KOPT-K1 (cell line): ENCODE measurements at regions not wholly inside any gene's neighbourhood (a gene's known extent, or its start where the extent isn't known, plus 50 kb on each side); places are given as distances from the start of the nearest gene placed in this dataset.
"Not testable (repeated sequence)": the region's sequence is repeated elsewhere in the genome, so short reads cannot be mapped to it uniquely, and the experiment has no call there.

Experiments used
- H3K27ac ChIP-seq: fragments of 200-600 bp; sonication (generic); 2 replicates; pipeline ENCODE4 v1.5.1; 2016; ENCODE audit warnings: antibody characterized with exemption, mild to moderate bottlenecking, low read depth, low read length; ENCODE audit not compliant: poor library complexity, severe bottlenecking
- H3K36me3 ChIP-seq: fragments of 200-600 bp; sonication (generic); 2 replicates; pipeline ENCODE4 v1.5.1; 2017; ENCODE audit warnings: antibody characterized with exemption, mild to moderate bottlenecking, low read length, moderate library complexity; ENCODE audit not compliant: insufficient read depth
- H3K9me3 ChIP-seq: fragments of 200-600 bp; sonication (generic); 2 replicates; pipeline ENCODE4 v1.5.1; 2017; ENCODE audit warnings: antibody characterized with exemption, low read length, mild to moderate bottlenecking; ENCODE audit not compliant: insufficient read depth, poor library complexity, severe bottlenecking

DNA sequence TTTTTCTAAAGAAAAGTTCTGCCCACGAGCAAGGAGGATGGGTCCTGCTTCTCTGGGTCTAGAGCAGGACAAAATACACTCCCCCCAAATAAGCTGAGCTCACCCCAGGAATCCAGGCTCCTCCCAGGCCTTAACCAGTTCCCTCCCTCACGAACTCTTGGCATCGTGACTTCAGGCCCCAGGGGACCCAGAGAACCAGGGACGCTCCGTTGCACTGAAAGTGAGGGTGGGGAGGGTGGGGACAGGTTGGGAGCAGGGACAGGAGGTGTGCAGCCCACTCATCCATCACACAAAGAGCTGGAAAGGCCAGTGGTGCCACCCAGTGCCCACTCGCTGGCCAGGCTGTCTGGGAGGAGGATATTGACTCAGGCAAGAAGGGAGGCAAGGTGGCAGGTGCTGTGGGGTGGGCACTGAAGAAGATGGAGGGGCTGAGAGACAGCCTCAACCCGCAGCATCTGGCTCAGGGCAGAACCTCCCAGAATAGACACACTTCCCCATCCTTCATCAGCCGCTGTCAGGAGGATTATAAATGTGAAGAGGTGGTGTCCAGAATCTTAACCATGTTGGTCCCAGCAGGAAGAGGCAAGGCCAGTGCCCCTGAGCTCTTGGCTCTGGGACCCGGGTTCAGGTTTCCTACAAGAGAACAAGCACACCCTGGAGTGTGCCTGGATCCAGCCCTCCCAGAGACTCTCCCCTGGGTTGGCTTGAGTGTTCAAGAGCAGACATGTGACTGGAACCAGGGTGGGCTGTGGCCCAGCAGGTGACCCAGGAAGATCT is 67.9 kb upstream of the RPL38 start:
- H3K27ac ChIP-seq = no peak overlapping the region
- H3K9me3 ChIP-seq = peaks cover 9% of the 10 kb centered on the region
- H3K36me3 ChIP-seq = no peaks in the 10 kb centered on the region

DNA sequence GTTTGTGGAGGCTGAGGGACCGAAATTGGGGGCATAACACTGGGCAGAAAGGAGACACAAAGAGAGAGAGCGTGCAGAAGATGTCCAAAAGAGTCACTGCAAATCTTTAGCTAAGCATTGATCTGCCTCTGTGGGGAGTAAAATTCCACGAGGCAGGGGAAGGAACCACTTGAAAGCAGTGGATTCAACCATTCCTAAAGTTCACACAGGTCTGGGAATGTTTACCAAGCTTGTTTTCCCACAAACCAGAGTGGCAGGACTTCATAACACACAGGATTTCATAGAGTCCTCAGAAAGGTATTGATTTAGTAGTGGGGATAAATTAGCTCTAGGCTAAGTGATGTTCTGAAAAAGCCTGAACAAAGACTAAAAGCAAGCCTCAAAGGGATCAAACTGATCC is 66.1 kb upstream of the RPL38 start:
- H3K27ac ChIP-seq = no peak overlapping the region
- H3K36me3 ChIP-seq = no peaks in the 10 kb centered on the region
- peaks cover 24% of the 10 kb centered on the region for H3K9me3 ChIP-seq

DNA sequence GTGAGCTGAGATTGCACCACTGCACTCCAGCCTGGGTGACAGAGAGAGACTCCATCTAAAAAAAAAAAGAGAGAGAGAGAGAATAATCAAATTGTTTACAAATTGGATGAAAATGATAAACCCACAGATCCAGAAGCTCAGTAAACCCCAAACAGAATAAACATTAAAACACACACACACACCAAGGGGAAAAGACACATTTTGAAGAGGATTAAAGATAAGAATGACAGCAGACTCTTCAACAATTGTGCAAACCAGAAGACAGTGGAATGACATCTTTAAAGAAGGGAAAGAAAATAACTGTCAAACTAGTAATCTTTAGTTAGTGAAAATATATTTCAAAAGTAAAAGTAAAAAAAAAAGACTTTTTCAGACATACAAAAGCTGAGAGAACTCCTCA is 64.4 kb upstream of the RPL38 start:
- H3K27ac ChIP-seq = no peak overlapping the region

DNA sequence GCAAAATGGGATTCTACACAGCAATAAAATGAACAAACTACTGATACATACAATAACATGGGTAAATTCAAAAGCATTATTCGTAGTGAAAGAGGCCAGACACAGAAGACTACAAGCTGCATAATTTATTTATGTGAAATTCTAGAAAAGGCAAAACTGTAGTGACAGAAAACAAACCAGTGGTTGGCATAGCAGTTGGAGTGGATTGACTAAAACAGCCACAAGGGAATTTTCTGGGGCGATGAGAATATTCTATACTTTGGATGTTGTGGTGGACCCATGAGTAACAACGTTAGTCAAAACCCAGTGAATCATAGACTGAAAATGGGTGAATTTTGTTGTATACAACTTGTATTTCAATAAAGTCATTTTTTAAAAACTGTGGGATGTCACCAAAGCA is 63.2 kb upstream of the RPL38 start:
- no peak overlapping the region for H3K27ac ChIP-seq
- no peaks in the 10 kb centered on the region for H3K36me3 ChIP-seq
- H3K9me3 ChIP-seq = peaks cover 42% of the 10 kb centered on the region

More for the DNA sequence above, 64.4 kb upstream of the RPL38 start:
- H3K36me3 ChIP-seq = no peaks in the 10 kb centered on the region
- peaks cover 41% of the 10 kb centered on the region for H3K9me3 ChIP-seq

DNA sequence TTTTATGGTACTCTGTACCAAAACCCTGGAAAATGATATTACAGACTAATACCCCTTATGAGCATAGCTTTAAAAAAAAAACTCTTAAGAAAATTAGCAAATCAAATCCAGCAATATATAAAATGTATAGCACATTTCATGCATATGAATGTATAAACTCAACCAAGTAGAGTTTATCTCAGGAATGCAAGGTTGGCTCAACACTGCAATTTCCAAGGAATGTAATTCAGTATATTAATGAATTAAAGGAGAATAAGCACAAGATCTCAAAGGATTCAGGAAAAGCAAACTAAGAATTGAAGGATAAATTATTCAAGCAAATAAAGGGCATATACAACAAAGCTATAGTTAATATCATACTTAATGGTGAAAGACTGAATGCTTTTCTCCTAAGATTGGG is 61.9 kb upstream of the RPL38 start:
- Histone ChIP-seq H3K9me3 (peaks cover 45% of the 10 kb centered on the region), H3K36me3 (no peaks in the 10 kb centered on the region), H3K27ac (no peak overlapping the region)

DNA sequence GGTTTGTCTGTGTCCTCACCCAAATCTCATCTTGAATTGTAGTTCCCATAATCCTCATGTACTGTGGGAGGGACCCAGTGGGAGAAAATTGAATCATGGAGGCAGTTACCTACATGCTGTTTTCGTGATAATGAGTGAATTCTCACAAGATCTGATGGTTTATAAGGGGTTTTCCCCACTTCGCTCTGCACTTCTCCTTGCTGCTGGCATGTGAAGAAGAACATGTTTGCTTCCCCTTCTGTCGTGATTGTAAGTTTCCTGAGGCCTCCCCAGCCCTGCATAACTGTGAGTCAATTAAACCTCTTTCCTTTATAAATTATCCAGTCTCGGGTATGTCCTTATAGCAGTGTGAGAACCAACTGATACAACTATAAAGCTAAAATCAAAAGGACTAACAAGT is 60.2 kb upstream of the RPL38 start:
- not testable (repeated sequence) for H3K27ac ChIP-seq, H3K36me3 ChIP-seq
- H3K9me3 ChIP-seq = peaks cover 45% of the 10 kb centered on the region

DNA sequence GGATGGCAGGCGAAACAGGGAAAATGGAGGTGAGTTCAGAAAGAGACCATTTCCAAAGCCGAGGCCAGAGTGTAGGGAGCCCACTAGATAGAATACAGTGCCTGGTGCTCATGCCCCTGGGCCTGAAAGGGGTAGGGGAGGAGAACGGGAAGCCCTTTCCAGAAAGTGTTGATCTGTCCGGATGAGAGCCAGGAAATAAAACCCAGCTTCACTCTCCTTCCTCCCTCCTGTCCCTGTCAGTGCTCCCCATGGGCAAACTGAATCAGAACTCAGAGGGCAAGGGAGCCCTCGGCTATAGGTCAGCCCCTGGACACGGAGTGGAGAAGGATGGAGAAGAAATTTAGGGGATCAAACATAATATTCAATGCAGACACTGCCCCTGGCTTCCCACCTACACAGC is 57.7 kb upstream of the RPL38 start:
- H3K27ac ChIP-seq = no peak overlapping the region
- no peaks in the 10 kb centered on the region for H3K36me3 ChIP-seq
- peaks cover 34% of the 10 kb centered on the region for H3K9me3 ChIP-seq

DNA sequence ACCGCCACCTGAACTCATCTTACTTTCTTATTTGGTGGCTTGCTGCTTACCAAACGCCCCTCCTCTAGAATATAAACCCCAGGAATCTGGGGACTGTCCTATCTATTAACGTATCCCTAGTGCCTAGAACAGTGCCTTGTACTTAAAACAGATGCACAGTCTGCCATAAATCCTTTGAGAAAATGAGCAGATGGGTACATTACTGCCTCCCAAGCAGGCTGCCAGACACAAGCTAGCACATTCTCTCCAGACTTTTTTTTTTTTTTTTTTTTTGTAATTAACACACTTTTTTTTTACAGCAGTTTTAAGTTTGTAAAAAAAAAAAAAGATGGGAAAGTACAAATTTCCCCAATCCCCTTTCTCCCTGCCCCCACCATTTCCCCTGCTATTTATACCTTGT is 57.3 kb upstream of the RPL38 start:
- H3K9me3 ChIP-seq = peaks cover 32% of the 10 kb centered on the region
- no peak overlapping the region for H3K27ac ChIP-seq
- H3K36me3 ChIP-seq = no peaks in the 10 kb centered on the region

DNA sequence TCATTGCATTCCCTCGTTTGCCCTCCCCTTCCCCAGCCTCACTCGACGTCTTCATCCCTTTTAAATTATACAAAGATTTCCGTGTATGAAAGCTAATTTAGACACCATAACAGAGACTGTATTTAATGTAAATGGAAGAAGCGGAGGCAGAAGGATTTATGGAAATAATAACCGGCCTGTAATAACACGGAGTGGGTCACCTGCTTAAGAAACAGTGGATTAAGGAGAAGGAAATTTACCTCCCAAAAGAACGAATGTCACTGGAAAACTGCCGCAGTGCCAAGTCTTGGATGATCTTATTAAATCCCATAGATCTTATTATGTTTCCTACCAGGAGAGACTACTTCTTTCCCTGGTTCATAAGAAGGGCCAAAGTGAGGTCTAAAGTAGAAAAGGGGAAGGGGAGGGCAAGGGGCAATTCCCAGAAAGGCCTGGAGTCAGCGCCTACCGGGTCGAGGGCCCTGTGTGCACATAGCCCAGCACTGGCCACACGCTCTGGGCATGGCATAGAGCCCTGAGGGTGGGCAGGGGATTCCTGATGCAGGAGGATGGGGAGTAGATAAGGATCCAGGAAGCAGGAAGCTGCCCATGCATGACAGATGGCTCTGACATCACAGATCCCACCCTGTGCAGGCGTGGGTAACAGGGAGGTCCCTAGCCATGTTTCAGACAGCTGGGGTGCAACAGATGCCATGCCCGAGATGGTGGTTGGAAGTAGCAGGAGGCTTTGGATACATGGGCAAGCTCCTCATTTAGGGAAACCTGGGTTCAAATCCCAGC is 56.2 kb upstream of the RPL38 start:
- no peaks in the 10 kb centered on the region for H3K36me3 ChIP-seq
- no peak overlapping the region for H3K27ac ChIP-seq
- H3K9me3 ChIP-seq = peaks cover 22% of the 10 kb centered on the region

DNA sequence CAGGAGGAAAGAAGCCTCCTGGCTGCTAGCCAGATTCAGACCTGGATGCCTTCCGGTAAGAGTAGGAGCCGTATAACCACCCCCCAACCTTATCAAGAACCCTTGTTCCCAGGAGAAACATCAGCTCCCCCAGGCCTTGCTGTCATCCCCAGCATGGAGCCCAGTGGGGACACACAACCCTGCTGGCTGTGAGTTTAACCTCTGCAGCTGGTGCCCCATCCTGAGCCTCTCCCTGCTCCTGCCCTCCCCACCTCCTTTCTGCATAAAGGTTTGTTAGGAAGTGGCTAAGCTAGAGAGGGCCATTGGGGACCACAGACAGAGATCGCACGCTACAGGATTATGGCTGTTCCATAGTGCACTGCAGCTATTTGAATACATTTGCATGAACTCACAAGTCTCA is 55.5 kb upstream of the RPL38 start:
- Histone ChIP-seq H3K27ac (no peak overlapping the region), H3K9me3 (peaks cover 15% of the 10 kb centered on the region)

DNA sequence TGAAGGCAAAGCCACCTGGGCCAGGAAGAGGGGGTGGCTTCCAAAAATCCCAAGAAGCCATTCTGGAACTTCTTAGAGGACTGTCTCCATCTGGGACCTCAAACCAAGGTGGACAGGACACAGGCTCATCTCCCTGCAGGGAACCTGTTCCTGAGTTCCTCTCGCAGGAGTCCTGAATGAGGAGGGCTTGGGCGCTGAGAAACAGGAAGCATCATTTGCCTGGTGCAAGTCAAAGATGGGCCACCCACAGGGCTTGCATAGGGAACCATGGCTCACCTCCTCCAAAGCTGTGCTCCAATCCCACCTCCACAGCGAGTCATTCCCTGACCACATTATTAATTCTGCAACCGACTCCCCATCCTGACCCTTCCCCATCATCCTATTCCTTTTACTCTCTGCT is 55.0 kb upstream of the RPL38 start:
- Histone ChIP-seq H3K9me3 (peaks cover 10% of the 10 kb centered on the region), H3K36me3 (no peaks in the 10 kb centered on the region), H3K27ac (no peak overlapping the region)

More for the DNA sequence above, 55.5 kb upstream of the RPL38 start:
- no peaks in the 10 kb centered on the region for H3K36me3 ChIP-seq

DNA sequence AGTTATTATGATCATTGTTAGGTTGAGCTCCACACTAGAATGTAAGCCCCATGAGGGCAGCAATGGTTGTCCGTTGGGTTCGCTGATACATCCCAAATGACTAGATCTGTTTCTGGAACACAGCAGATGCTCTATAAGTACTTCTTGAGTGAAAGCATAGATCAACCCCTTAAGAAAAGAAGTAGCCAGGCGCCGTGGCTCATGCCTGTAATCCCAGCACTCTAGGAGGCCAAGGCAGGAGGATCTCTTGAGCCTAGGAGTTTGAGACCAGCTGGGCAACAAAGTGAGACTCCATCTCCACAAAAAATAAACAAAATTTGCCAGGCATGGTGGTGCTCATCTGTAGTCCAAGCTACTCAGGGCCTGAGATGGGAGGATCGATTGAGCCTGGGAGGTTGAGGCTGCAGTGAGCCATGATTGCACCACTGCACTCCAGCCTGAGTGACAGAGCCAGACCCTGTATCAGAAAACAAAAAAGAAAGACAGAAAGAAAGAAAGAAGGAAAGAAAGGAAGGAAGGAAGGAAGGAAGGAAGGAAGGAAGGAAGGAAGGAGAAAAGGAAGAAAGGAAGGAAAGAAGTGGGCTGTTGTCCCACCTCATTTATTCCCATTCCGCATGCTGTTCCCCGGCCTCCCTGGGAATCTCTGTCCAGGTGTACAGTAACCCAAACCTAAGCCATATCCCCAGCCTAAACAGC is 54.4 kb upstream of the RPL38 start:
- H3K36me3 ChIP-seq = no peaks in the 10 kb centered on the region
- H3K27ac ChIP-seq = no peak overlapping the region
- H3K9me3 ChIP-seq = peaks cover 4% of the 10 kb centered on the region

DNA sequence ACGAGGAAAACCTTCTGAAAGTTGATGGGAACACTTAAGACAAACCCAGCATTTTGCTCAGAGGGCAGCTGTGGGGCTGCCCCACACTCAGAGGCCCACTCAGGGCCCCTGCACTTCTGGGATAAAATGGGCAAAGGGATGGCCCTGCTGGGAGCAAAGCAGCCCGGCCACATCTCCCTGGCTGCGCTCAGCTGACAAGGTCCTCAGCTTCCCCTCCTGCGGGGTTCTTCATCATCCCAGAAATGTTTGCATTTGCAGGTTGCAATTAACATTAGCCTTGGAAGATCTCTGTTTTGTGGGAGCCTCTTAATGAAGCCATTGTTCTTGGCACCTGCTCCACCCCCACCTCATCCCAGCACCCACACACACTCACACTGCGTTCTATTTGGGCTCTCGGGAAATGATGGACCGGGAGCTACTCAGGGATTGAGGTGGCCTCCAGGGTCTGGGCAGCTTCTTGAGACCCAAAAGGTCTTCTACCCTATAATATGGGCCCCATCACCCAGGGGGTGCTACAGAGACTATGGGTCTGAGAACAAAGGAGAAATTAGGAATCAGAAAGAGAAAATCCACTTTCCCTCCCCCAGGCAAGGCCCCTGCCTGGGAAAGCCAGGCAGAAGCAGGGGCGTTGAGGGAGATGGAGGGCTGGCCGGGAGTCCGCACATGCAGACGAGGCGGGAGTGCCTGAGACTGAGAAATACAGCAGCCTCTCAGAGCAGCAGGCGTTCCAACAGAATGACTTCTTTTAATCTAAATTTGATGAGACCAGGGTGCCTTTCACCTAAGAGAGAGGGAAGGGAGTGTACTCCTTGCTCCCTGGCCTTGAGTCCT is 53.7 kb upstream of the RPL38 start:
- Histone ChIP-seq H3K9me3 (peaks cover 3% of the 10 kb centered on the region), H3K36me3 (no peaks in the 10 kb centered on the region), H3K27ac (no peak overlapping the region)

DNA sequence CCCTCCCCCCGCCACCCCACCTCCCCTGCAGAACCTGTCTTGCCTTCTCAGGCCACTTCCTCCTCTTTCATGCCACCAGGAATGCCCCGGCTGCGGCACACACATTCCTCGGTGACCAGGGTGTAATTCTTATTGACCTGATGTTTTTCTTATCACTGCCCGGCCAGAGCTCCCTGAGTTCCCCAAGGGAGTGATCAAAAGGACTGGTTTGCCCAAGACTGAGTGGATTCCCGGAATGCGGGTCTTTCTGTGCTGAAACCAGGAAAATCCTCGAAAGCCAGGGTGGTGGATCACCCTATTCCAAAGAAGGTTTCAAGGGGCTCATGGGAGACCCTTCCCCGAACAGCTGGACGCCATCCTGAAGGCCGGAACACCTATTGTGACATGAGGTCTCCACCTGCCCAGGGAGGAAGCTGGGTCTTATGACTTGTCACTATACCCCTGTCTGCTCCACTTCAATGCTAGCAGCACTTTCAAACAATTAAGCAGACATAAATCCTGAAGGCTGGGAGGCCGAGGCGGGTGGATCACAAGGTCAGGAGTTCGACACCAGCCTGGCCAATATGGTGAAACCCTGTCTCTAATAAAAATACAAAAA is 53.0 kb upstream of the RPL38 start:
- H3K9me3 ChIP-seq = no peaks in the 10 kb centered on the region
- no peak overlapping the region for H3K27ac ChIP-seq

More for the DNA sequence above, 53.0 kb upstream of the RPL38 start:
- no peaks in the 10 kb centered on the region for H3K36me3 ChIP-seq
